ENCODE measurements at regions not wholly inside any gene's neighbourhood (a gene's known extent, or its start where the extent isn't known, plus 50 kb on each side); places are given as distances from the start of the nearest gene placed in this dataset.
"Not testable (repeated sequence)": the region's sequence is repeated elsewhere in the genome, so short reads cannot be mapped to it uniquely, and the experiment has no call there.

DNA sequence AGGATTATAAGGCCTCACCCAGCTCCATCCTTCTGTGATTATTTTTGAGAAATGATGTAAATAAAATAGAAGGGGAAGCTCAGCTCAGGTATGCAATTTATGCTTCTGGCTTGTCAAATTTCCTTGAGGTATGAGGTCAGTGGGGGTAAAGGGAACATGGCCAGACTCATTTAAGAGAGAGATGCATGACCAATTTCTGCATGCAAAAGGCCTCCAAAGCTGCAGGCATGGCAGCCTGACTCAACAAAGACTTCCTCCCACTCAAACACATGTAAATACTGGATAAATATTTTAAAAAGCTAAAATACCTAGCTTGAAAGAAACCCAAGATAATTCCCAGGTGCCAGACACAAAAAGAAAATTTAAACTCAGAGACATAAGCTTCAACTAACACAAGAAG lies 101.4 kb upstream of the SLC1A3 start (continued):
- TF ChIP-seq, protein P1, sequence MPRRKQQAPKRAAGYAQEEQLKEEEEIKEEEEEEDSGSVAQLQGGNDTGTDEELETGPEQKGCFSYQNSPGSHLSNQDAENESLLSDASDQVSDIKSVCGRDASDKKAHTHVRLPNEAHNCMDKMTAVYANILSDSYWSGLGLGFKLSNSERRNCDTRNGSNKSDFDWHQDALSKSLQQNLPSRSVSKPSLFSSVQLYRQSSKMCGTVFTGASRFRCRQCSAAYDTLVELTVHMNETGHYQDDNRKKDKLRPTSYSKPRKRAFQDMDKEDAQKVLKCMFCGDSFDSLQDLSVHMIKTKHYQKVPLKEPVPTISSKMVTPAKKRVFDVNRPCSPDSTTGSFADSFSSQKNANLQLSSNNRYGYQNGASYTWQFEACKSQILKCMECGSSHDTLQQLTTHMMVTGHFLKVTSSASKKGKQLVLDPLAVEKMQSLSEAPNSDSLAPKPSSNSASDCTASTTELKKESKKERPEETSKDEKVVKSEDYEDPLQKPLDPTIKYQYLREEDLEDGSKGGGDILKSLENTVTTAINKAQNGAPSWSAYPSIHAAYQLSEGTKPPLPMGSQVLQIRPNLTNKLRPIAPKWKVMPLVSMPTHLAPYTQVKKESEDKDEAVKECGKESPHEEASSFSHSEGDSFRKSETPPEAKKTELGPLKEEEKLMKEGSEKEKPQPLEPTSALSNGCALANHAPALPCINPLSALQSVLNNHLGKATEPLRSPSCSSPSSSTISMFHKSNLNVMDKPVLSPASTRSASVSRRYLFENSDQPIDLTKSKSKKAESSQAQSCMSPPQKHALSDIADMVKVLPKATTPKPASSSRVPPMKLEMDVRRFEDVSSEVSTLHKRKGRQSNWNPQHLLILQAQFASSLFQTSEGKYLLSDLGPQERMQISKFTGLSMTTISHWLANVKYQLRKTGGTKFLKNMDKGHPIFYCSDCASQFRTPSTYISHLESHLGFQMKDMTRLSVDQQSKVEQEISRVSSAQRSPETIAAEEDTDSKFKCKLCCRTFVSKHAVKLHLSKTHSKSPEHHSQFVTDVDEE (CRISPR knock-in tag; IDR thresholded peaks at IDR 0.05) = no peak
- TF ChIP-seq TOX (CRISPR knock-in tag; IDR thresholded peaks at IDR 0.05; ENCODE audit: borderline replicate concordance) (no peak), ZFP3 (CRISPR knock-in tag; IDR thresholded peaks at IDR 0.05) (no peak)

DNA sequence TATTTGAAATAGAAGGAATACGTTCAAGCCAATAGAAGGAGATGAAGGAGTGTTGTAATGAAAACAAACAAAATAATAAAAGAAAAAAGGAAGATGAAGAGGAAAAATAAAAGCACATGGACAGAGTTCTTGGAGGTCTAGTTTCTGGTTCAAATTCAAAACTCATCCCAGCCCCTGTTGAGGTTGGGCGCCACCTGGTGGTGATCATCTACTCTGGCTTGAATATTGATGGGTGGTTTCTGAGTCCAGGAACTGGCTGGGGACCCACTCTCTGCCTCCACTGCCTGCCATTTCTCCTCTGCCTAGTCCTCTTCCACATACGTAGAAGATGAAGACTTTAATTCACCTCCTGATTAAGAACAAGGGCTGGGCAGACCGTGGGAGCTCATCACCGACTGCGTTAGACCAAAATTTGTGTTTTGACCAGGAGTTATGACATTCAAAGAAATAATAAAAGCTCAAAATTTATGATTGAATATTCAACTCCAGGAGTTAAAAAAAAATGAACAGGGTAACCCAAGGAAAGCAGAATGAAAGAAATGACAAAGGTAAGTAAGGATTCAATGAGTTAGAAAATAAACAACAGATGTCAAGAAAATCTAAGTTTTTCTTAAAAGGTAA lies 99.0 kb upstream of the SLC1A3 start:
- peak; percentile 68; the same call in 2 of the 3 replicates for ATAC-seq

DNA sequence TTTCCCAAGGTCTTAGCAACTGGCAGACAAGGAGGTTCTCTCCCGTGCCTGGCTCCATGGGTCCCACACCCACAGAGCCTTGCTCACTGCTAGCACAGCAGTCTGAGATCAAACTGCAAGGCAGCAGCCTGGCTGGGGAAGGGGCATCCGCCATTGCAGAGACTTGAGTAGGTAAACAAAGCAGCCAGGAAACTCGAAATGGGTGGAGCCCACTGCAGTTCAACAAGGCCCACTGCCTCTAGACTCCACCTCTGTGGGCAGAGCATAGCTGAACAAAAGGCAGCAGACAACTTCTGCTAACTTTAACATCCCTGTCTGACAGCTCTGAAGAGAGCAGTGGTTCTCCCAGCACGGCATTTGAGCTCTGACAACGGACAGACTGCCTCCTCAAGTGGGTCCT lies 98.1 kb upstream of the SLC1A3 start:
- ATAC-seq = not testable (repeated sequence)

More for the DNA sequence above, 99.0 kb upstream of the SLC1A3 start:
- TF ChIP-seq ZFP30 (CRISPR knock-in tag; IDR thresholded peaks at IDR 0.05) (no peak), CSDC2 (CRISPR knock-in tag; IDR thresholded peaks at IDR 0.05) (no peak), ZC3H10 (CRISPR knock-in tag; IDR thresholded peaks at IDR 0.05) (no peak), BACH2 (CRISPR knock-in tag; IDR thresholded peaks at IDR 0.05; ENCODE audit: borderline replicate concordance) (no peak), ZFP3 (CRISPR knock-in tag; IDR thresholded peaks at IDR 0.05) (no peak), ZNF70 (CRISPR knock-in tag; IDR thresholded peaks at IDR 0.05) (no peak), SNAI2 (CRISPR knock-in tag; IDR thresholded peaks at IDR 0.05) (no peak), ISL1 (CRISPR knock-in tag; IDR thresholded peaks at IDR 0.05) (no peak), ZNF565 (CRISPR knock-in tag; conservative IDR thresholded peaks at IDR 0.05; ENCODE audit: low read depth) (no peak), RARB (CRISPR knock-in tag; IDR thresholded peaks at IDR 0.05) (no peak)
- TF ChIP-seq, protein P2, sequence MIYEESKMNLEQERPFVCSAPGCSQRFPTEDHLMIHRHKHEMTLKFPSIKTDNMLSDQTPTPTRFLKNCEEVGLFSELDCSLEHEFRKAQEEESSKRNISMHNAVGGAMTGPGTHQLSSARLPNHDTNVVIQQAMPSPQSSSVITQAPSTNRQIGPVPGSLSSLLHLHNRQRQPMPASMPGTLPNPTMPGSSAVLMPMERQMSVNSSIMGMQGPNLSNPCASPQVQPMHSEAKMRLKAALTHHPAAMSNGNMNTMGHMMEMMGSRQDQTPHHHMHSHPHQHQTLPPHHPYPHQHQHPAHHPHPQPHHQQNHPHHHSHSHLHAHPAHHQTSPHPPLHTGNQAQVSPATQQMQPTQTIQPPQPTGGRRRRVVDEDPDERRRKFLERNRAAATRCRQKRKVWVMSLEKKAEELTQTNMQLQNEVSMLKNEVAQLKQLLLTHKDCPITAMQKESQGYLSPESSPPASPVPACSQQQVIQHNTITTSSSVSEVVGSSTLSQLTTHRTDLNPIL (CRISPR knock-in tag; IDR thresholded peaks at IDR 0.05; ENCODE audit: low read depth) = no peak

DNA sequence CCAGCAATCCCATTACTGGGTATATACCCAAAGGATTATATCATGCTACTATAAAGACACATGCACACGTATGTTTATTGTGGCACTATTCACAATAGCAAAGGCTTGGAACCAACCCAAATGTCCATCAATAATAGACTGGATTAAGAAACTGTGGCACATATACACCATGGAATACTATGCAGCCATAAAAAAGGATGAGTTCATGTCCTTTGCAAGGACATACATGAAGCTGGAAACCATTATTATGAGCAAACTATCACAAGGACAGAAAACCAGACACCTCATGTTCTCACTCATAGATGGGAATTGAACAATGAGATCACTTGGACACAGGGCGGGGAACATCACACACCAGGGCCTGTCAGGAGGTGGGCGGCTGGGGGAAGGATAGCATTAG lies 92.8 kb upstream of the SLC1A3 start:
- ATAC-seq = not testable (repeated sequence)

DNA sequence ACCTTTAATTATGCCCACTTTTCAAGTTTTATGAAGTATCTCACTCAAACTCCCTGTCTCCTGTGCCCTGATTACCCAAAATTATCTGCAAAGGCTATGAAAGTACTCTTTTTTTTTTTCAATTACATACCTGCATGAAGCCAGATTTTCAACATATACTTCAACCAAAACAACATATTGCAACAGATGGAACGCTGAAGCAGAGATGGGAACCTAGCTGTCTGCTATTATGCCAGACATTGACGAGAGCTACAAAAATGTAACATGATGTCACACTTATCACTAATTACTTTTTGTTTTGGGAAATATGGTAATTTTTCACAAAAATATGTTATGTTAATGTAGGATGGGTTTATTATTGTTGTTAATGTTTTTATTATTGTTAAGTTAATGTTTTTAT lies 86.5 kb upstream of the SLC1A3 start:
- TF ChIP-seq ZFP30 (CRISPR knock-in tag; IDR thresholded peaks at IDR 0.05) = no peak
- TF ChIP-seq, protein P3, sequence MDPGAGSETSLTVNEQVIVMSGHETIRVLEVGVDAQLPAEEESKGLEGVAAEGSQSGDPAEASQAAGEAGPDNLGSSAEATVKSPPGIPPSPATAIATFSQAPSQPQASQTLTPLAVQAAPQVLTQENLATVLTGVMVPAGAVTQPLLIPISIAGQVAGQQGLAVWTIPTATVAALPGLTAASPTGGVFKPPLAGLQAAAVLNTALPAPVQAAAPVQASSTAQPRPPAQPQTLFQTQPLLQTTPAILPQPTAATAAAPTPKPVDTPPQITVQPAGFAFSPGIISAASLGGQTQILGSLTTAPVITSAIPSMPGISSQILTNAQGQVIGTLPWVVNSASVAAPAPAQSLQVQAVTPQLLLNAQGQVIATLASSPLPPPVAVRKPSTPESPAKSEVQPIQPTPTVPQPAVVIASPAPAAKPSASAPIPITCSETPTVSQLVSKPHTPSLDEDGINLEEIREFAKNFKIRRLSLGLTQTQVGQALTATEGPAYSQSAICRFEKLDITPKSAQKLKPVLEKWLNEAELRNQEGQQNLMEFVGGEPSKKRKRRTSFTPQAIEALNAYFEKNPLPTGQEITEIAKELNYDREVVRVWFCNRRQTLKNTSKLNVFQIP (CRISPR knock-in tag; IDR thresholded peaks at IDR 0.05; ENCODE audit: borderline replicate concordance, low read depth) = no peak
- no peak for TF ChIP-seq BACH2 (CRISPR knock-in tag; IDR thresholded peaks at IDR 0.05; ENCODE audit: borderline replicate concordance)
- TF ChIP-seq ZNF565 (CRISPR knock-in tag; conservative IDR thresholded peaks at IDR 0.05; ENCODE audit: low read depth) = no peak
- TF ChIP-seq, protein P1 (CRISPR knock-in tag; IDR thresholded peaks at IDR 0.05) = no peak
- TF ChIP-seq ISL1 (CRISPR knock-in tag; IDR thresholded peaks at IDR 0.05) = no peak
- no peak for TF ChIP-seq ZNF70 (CRISPR knock-in tag; IDR thresholded peaks at IDR 0.05)
- no peak for TF ChIP-seq ZNF8 (CRISPR knock-in tag; IDR thresholded peaks at IDR 0.05)
- TF ChIP-seq PPARA (CRISPR knock-in tag; IDR thresholded peaks at IDR 0.05; ENCODE audit: borderline replicate concordance) = no peak
- no peak for TF ChIP-seq CSDC2 (CRISPR knock-in tag; IDR thresholded peaks at IDR 0.05)
- no peak for TF ChIP-seq RARB (CRISPR knock-in tag; IDR thresholded peaks at IDR 0.05)
- TF ChIP-seq ESRRG (CRISPR knock-in tag; IDR thresholded peaks at IDR 0.05) = no peak
- TF ChIP-seq, protein P4, sequence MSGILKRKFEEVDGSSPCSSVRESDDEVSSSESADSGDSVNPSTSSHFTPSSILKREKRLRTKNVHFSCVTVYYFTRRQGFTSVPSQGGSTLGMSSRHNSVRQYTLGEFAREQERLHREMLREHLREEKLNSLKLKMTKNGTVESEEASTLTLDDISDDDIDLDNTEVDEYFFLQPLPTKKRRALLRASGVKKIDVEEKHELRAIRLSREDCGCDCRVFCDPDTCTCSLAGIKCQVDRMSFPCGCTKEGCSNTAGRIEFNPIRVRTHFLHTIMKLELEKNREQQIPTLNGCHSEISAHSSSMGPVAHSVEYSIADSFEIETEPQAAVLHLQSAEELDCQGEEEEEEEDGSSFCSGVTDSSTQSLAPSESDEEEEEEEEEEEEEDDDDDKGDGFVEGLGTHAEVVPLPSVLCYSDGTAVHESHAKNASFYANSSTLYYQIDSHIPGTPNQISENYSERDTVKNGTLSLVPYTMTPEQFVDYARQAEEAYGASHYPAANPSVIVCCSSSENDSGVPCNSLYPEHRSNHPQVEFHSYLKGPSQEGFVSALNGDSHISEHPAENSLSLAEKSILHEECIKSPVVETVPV (CRISPR knock-in tag; IDR thresholded peaks at IDR 0.05) = no peak
- no peak for ATAC-seq
